CD14-positive monocyte (primary cell): ENCODE measurements at regions not wholly inside any gene's neighbourhood (a gene's known extent, or its start where the extent isn't known, plus 50 kb on each side); places are given as distances from the start of the nearest gene placed in this dataset.

ENCODE experiments used
- DNase-seq, 3 donors: peaks; one replicate each; pipeline ENCODE4 v3.0.0-alpha.2; 2011 to 2022
- H2AFZ ChIP-seq: 2 replicates; pipeline ENCODE4 v1.6.0; 2012; ENCODE audit warnings: mild to moderate bottlenecking, low read depth, low read length, inconsistent platforms; ENCODE audit not compliant: insufficient read depth, poor library complexity, severe bottlenecking
- H3K27ac ChIP-seq, 2 donors: 1 replicate in 1 of 2; 2 replicates in 1 of 2; pipeline ENCODE4 v1.5.1; 2012 to 2013; ENCODE audit warnings: low read length in 2 of 2, control low read depth in 1 of 2, inconsistent platforms in 1 of 2, low read depth in 1 of 2, mild to moderate bottlenecking in 1 of 2
- H3K27me3 ChIP-seq, 2 donors: one replicate each; pipeline versions ENCODE4 v1.6.0 to v1.6.1; 2011 to 2013; ENCODE audit warnings: low read length in 2 of 2; ENCODE audit not compliant: control insufficient read depth in 2 of 2, insufficient read depth in 2 of 2
- H3K36me3 ChIP-seq, 2 donors: replicated peaks in 1 of 2; 1 replicate in 1 of 2; 2 replicates in 1 of 2; pipeline versions ENCODE4 v1.5.1 to v1.6.1; 2012 to 2013; ENCODE audit warnings: low read length in 2 of 2, control low read depth in 1 of 2, inconsistent platforms in 1 of 2, mild to moderate bottlenecking in 1 of 2; ENCODE audit not compliant: insufficient read depth in 2 of 2, control insufficient read depth in 1 of 2
- H3K4me1 ChIP-seq, 2 donors: 1 replicate in 1 of 2; 2 replicates in 1 of 2; pipeline versions ENCODE4 v1.5.1 to v1.6.1; 2012 to 2013; ENCODE audit warnings: low read length in 2 of 2, control low read depth in 1 of 2, inconsistent platforms in 1 of 2, mild to moderate bottlenecking in 1 of 2, moderate library complexity in 1 of 2; ENCODE audit not compliant: insufficient read depth in 2 of 2, control insufficient read depth in 1 of 2
- H3K4me2 ChIP-seq: replicated peaks from 2 replicates; pipeline ENCODE3; 2012; ENCODE audit warnings: low read length, moderate library complexity, mild to moderate bottlenecking; ENCODE audit not compliant: poor library complexity, severe bottlenecking; ENCODE audit errors: extremely low read depth
- H3K4me3 ChIP-seq, 3 experiments: fragments of 200-600 bp in 1 of 3; sonication (generic) in 1 of 3; replicated peaks in 1 of 3; 1 replicate in 2 of 3; 2 replicates in 1 of 3; pipeline ENCODE4 v1.5.1; 2011 to 2013; ENCODE audit warnings: low read length in 3 of 3, mild to moderate bottlenecking in 3 of 3, control low read depth in 2 of 3, low read depth in 2 of 3, inconsistent platforms in 1 of 3, moderate library complexity in 1 of 3
- H3K79me2 ChIP-seq: 2 replicates; pipeline ENCODE4 v1.6.0; 2012; ENCODE audit warnings: mild to moderate bottlenecking, control low read depth, inconsistent platforms, low read length, moderate library complexity; ENCODE audit not compliant: insufficient read depth
- H3K9ac ChIP-seq: 2 replicates; pipeline ENCODE4 v1.6.0; 2017; ENCODE audit warnings: low read length, mild to moderate bottlenecking; ENCODE audit not compliant: insufficient read depth, poor library complexity, severe bottlenecking
- H3K9me3 ChIP-seq, 2 donors: replicated peaks in 1 of 2; 1 replicate in 1 of 2; 2 replicates in 1 of 2; pipeline versions ENCODE4 v1.5.1 to v1.6.1; 2012 to 2013; ENCODE audit warnings: low read length in 2 of 2, control low read depth in 1 of 2; ENCODE audit not compliant: control insufficient read depth in 1 of 2, insufficient read depth in 1 of 2
- H4K20me1 ChIP-seq: 2 replicates; pipeline ENCODE4 v1.6.0; 2012; ENCODE audit warnings: mild to moderate bottlenecking, low read length, control low read depth, moderate library complexity; ENCODE audit not compliant: insufficient read depth
- H3K27ac Mint-ChIP-seq, 7 donors: one replicate each; pipeline ENCODE4 v1.8.0; 2020; ENCODE audit warnings: mild to moderate bottlenecking in 7 of 7, mixed read lengths in 7 of 7, moderate library complexity in 6 of 7, inconsistent platforms in 2 of 7
- H3K27me3 Mint-ChIP-seq, 3 donors: one replicate each; pipeline ENCODE4 v1.8.0; 2021 to 2022; ENCODE audit warnings: low read depth in 3 of 3, mild to moderate bottlenecking in 3 of 3, mixed read lengths in 3 of 3, moderate library complexity in 3 of 3, inconsistent platforms in 1 of 3
- H3K36me3 Mint-ChIP-seq, 2 donors: one replicate each; pipeline ENCODE4 v1.8.0; 2020; ENCODE audit warnings: mixed read lengths in 2 of 2, inconsistent platforms in 1 of 2, mild to moderate bottlenecking in 1 of 2
- H3K4me1 Mint-ChIP-seq: one replicate; pipeline ENCODE4 v1.8.0; 2020; ENCODE audit warnings: mild to moderate bottlenecking, mixed read lengths
- H3K4me3 Mint-ChIP-seq, 2 donors: one replicate each; pipeline ENCODE4 v1.8.0; 2020; ENCODE audit warnings: mild to moderate bottlenecking in 2 of 2, mixed read lengths in 2 of 2, moderate library complexity in 1 of 2
- H3K9me3 Mint-ChIP-seq, 7 donors: one replicate each; pipeline ENCODE4 v1.8.0; 2020 to 2022; ENCODE audit warnings: mixed read lengths in 7 of 7, mild to moderate bottlenecking in 6 of 7, moderate library complexity in 6 of 7, inconsistent platforms in 2 of 7
- CTCF ChIP-seq: fragments of 200-600 bp; IDR thresholded peaks from one replicate; pipeline ENCODE4 v1.8.0; 2022; ENCODE audit warnings: antibody characterized with exemption, mild to moderate bottlenecking
- WGBS: methylation state at CpG from one replicate; pipeline ENCODE4 v1.1.5; 2013; ENCODE audit warnings: missing lambda C conversion rate; ENCODE audit not compliant: insufficient coverage; 5-methylcytosine and 5-hydroxymethylcytosine counted together
- intact Hi-C, 2 donors: fragments of 100-400 bp; cut with micrococcal nuclease; formaldehyde crosslinking; loops; one replicate each; pipeline versions ENCODE4 v1.15.0 to v1.15.1; 2023

DNA sequence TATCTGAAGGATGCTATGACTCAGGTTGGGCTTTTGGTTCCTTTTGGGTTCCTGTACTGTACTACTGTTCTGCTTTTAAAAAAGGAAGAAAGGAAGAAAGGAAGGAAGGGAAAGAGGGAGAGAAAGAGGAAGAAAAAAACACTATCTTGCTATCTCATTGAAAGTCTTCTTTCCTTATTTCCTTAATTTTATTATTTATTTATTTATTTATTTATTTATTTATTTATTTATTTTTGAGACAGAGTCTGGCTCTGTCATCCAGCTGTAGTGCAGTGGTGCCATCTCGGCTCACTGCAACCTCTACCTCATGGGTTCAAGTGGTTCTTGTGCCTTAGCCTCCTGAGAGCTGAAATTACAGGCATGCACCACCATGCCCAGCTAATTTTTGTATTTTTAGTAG lies 198.9 kb upstream of the SOX2 start:
- no peak for TF ChIP-seq CTCF
- peaks cover 8 to 24% (median 14%) of the 10 kb centered on the region in 7 donors for H3K9me3 Mint-ChIP-seq

DNA sequence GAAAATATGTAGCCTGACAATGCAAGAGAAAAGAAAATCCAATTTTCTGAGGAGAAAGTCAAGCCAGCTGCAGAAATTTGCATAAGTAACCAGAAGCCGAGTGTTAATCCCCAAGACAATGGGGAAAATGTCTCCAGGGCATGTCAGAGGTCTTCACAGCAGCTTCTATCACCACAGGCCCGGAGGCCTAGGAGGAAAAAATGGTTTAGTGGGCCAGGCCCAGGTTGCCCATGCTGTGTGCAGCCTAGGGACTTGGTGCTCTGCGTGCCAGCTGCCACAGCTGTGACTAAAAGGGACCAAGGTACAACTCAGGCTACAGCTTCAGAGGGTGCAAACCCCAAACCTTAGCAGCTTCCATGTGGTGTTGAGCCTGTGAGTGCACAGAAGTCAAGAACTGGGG lies 201.2 kb upstream of the SOX2 start:
- DNase-seq, result no peak
- Histone ChIP-seq H3K36me3 (no peaks in the 10 kb centered on the region), H3K27me3 (no peaks in the 10 kb centered on the region), H3K9ac (no peak overlapping the region), H4K20me1 (no peaks in the 10 kb centered on the region), H3K4me1 (no peaks in the 10 kb centered on the region), H2AFZ (no peak overlapping the region), H3K4me3 (no peak overlapping the region), H3K4me2 (no peak overlapping the region), H3K9me3 (peaks cover 9 to 10% of the 10 kb centered on the region in 2 donors), H3K27ac (no peak overlapping the region), H3K79me2 (no peaks in the 10 kb centered on the region)
- no peaks in the 10 kb centered on the region for H3K36me3 Mint-ChIP-seq
- 100% methylated on average over 1 of the region's 3 CpGs for WGBS
- H3K9me3 Mint-ChIP-seq, result peaks cover 6 to 24% (median 13%) of the 10 kb centered on the region in 7 donors
- no peak overlapping the region for H3K27ac Mint-ChIP-seq
- intact Hi-C loops, result no loop called here
- H3K4me3 Mint-ChIP-seq, result no peak overlapping the region
- no peak for TF ChIP-seq CTCF
- H3K4me1 Mint-ChIP-seq, result no peaks in the 10 kb centered on the region
- H3K27me3 Mint-ChIP-seq, result no peaks in the 10 kb centered on the region

More for the DNA sequence above, 198.9 kb upstream of the SOX2 start:
- peaks cover 9 to 10% of the 10 kb centered on the region in 2 donors for H3K9me3 ChIP-seq
- no CpG with 5 or more reads among the region's 1 CpG for WGBS
- no peak for DNase-seq
- no peaks in the 10 kb centered on the region for H3K4me1 Mint-ChIP-seq
- no peak overlapping the region for H3K9ac ChIP-seq
- H3K36me3 Mint-ChIP-seq, result no peaks in the 10 kb centered on the region
- no peaks in the 10 kb centered on the region for H3K27me3 ChIP-seq
- H3K27ac Mint-ChIP-seq, result no peak overlapping the region
- intact Hi-C loops, result no loop called here
- H3K36me3 ChIP-seq, result no peaks in the 10 kb centered on the region
- H3K4me2 ChIP-seq, result no peak overlapping the region
- H3K27me3 Mint-ChIP-seq, result no peaks in the 10 kb centered on the region
- H4K20me1 ChIP-seq, result no peaks in the 10 kb centered on the region
- H3K4me1 ChIP-seq, result no peaks in the 10 kb centered on the region
- no peak overlapping the region for H3K27ac ChIP-seq
- H3K79me2 ChIP-seq, result no peaks in the 10 kb centered on the region
- no peak overlapping the region for H3K4me3 Mint-ChIP-seq
- no peak overlapping the region for H2AFZ ChIP-seq
- no peak overlapping the region for H3K4me3 ChIP-seq
